ENCODE measurements at regions not wholly inside any gene's neighbourhood (a gene's known extent, or its start where the extent isn't known, plus 50 kb on each side); places are given as distances from the start of the nearest gene placed in this dataset.

GRCh38 chr11:109552376-109552775 lies 130.4 kb downstream of the C11orf87 start:
- no peak for DNase-seq (ENCODE audit: extremely low read depth, low read depth, low spot score)

- DNase-seq (ENCODE audit: extremely low read depth, low read depth, low spot score): no peak
These were observed 131.3 kb downstream of the C11orf87 start for GRCh38 chr11:109553284-109553683.

DNA sequence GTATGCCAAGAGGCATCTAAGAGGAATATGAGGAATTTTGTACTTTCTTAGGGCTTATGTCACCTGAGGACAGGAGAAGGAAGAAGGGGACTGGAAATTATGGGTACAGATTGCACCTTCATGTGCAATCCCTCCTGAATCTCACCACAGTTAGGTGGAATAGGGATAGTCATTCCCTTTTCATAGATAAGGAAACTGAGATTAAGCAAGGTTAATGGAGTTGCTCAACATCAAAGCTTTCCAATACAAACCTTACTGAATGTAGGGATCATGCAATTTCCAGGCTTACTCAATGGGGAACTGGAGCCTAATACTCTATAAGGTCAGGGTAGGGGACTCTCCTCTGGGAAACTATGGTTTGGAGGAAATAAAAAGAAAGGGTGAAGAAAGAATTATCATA lies 133.0 kb downstream of the C11orf87 start:
- no peak for DNase-seq (ENCODE audit: extremely low read depth, low read depth, low spot score)

DNA sequence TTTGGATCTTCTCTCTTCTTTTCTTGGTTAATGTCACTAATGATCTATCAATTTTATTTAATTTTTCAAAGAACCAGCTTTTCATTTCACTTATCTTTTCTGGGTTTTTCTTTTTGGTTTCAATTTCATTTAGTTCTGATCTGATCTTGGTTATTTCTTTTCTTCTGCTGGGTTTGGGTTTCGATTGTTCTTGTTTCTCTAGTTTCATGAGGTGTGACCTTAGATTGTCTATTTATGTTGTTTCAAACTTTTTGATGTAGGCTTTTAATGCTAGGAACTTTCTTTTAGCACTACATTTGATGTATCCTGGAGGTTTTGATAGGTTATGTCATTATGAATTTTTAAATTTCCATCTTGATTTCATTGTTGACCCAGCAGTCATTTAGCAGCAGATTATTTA lies 142.3 kb downstream of the C11orf87 start:
- DNase-seq (ENCODE audit: extremely low read depth, low read depth, low spot score): no peak

DNA sequence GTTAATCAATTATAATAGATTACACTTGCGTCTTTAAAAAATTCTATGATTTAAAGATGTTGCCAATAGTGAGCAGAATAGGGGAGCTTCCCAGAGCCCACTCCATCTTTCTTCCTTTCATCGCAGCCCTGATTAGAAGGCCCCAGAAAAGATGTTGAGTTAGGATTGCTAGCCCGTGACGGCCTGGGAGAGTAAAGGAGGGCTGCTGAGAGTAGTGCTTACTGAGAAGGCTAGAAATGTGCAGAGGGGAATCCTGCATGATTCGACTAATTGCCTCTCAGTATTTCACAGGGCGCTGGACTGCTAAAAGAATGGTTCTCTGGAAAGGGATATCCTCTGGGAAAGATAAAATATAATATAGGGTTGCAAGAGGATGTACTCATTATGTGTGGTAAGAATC lies 160.5 kb downstream of the C11orf87 start:
- DNase-seq (ENCODE audit: extremely low read depth, low read depth, low spot score): no peak

- DNase-seq (ENCODE audit: extremely low read depth, low read depth, low spot score): no peak
These were observed 162.3 kb downstream of the C11orf87 start for GRCh38 chr11:109584001-109584972.

- DNase-seq (ENCODE audit: extremely low read depth, low read depth, low spot score): no peak
These were observed 164.8 kb downstream of the C11orf87 start for GRCh38 chr11:109586789-109587188.

- DNase-seq (ENCODE audit: extremely low read depth, low read depth, low spot score): no peak
These were observed 168.8 kb downstream of the C11orf87 start for GRCh38 chr11:109590782-109591181.

GRCh38 chr11:109597336-109597735 lies 175.3 kb downstream of the C11orf87 start:
- no peak for DNase-seq (ENCODE audit: extremely low read depth, low read depth, low spot score)

DNA sequence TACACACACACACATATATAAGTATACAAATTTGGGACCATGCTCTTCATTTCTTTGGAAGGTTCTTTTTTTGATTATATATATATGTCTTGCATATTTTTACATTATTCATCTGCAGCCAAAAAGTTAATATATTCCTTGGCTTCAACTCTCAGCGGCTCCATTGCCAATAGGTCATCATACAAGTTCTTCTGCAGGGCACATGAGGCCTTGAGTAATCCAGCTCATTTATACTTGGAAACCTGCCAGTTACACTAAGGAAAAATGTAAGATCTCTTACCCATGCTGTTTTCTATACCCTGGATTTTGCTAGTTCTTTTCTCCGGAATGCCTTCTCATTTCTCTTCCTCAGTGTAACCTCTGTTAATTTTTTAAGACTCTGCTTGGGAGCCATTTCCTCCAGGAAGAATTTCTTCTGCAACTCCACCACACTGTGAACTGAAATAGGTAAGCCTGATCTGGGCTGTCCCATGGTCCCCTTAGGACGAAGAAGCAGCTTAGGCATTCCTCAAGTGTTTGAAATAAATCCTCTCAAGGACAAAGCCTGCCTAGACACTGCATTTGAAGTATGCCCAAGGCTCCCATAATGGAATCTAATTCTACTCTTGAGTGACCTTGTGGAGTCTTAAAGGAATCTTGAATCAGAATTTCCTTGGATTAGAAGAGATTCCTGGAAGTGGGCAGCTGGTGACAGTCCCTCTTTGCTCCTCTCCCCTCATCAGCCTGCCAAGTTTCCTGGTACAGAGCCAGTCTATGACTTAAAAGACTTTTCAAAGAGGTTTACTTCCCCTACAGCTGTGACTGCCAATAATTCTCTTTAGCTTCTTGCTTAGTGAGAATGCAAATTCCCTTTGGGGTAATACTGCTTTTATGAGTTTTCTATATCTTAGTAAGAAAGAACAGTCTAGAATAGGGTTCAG lies 182.8 kb downstream of the C11orf87 start:
- no peak for DNase-seq (ENCODE audit: extremely low read depth, low read depth, low spot score)

GRCh38 chr11:109606256-109606655 lies 184.3 kb downstream of the C11orf87 start:
- DNase-seq (ENCODE audit: extremely low read depth, low read depth, low spot score): no peak

- no peak for DNase-seq (ENCODE audit: extremely low read depth, low read depth, low spot score)
These were observed 187.6 kb downstream of the C11orf87 start for GRCh38 chr11:109609454-109610185.

DNA sequence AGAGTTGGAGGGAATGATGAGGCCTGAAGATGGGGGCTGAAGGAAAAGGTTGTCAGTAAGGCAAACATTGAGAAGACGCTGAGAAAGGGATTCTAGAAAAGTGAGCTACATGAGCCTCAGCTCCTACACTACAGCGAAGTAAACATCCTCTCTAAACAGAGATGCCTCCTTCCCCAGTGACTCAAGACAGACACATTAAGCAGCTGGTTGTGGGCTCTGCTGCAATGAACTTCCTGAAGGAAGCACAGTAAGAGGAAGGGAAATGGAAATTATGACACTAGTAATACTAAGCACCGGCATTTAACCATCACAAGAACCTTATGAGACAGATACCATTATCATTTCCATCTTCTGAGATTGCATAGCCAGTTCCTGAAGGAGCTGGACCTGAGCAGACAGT lies 190.5 kb downstream of the C11orf87 start:
- no peak for DNase-seq (ENCODE audit: extremely low read depth, low read depth, low spot score)

GRCh38 chr11:109619498-109619897 lies 197.5 kb downstream of the C11orf87 start:
- no peak for DNase-seq (ENCODE audit: extremely low read depth, low read depth, low spot score)

GRCh38 chr11:109629734-109630133 lies 207.7 kb downstream of the C11orf87 start:
- no peak for DNase-seq (ENCODE audit: extremely low read depth, low read depth, low spot score)

GRCh38 chr11:109641549-109641948 lies 219.6 kb downstream of the C11orf87 start:
- no peak for DNase-seq (ENCODE audit: extremely low read depth, low read depth, low spot score)

DNA sequence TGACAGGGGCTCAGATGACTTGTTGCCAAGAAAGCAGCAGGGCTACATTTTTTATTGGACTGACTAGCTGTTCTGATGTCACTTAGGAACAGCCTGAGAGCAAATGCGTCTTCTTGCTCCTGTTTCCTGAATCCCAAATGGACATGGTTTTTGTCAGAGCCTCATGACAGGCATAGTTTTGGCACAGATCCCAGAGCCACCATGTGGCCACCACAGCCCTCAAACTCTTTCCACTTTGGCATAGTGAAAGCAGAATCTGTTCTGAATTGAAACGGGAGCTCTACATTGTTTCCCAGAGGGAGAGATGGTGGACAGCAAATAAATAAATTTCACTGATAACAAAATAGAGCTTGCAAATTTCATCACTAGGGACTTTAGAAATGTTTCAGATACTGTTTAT lies 222.2 kb downstream of the C11orf87 start:
- no peak for DNase-seq (ENCODE audit: extremely low read depth, low read depth, low spot score)

DNA sequence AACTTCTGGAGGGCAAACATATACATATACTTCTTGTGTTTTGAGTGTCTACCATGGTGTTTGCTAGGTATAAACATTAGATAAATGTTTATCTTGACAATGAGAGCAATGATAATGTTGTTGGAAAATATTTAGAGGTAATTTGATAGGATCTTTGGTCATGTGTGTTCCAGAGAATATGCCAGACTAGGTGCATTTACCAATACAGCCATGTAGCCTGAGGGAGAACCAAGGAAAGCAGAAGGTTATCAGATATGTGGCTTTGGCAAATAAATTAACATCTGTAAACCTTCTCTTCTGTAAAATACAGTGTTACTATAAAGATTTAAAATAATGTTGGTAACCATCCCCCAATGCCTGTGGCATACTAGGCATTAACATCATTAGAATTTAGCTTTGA lies 226.8 kb downstream of the C11orf87 start:
- no peak for DNase-seq (ENCODE audit: extremely low read depth, low read depth, low spot score)

GRCh38 chr11:109654091-109654490 lies 232.1 kb downstream of the C11orf87 start:
- no peak for DNase-seq (ENCODE audit: extremely low read depth, low read depth, low spot score)

DNA sequence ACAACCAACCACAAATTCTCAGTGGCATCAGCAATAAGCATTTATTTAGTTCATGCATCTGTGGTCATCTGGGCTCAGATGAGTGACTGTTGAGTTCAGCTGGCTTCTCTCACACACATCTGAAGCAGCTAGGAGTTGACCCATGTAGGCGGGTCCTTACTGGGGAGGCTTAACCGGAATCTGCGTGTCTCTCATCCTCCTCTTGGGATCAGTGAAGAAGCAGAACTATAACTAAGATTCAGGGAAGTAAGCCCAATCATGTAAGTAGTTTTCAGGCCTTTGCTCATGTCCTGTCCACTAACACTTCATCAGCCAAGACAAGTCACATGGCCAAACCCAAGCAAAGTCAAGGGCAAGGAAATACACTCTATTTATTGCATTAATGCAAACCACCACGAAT lies 236.2 kb downstream of the C11orf87 start:
- no peak for DNase-seq (ENCODE audit: extremely low read depth, low read depth, low spot score)

DNA sequence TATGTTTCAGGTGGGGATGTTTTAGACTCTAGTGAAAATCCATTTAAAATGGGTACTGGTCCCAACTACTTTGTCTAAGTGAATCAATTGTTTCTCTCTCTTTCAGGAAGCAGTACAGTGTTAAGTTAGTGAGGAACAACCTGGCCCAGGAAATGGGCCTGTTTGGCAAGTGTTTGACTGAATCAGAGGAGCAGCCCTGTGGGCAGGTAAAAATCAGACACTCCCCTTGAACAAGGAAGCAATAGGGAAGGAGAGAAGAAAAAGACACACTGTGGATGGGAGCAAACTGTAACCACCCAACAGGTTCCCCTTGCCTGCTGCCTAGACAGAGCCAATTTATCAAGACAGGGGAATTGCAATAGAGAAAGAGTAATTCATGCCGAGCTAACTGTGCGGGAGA lies 245.7 kb downstream of the C11orf87 start:
- DNase-seq (ENCODE audit: extremely low read depth, low read depth, low spot score): no peak

Measured in glomerular endothelial cell (primary cell).